ENCODE measurements at regions not wholly inside any gene's neighbourhood (a gene's known extent, or its start where the extent isn't known, plus 50 kb on each side); places are given as distances from the start of the nearest gene placed in this dataset.

DNA sequence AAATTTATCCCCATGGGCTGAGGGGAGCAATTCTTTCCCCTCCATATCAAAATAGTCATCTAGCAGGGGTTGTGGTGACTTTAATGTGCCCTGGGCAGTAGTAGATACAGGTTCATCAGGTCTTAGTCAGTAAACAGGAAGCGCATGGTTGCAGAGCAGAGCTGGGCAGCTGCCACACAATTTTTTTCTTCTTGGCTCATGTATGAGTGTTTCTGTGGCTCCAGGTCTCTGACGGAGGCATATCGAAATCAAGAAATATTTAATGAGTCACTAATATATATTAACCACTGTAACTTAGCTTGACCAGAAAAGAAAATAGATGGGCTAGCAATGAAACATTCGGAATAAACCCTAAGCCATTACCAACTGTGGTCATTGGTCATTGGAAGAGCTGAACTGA, 68.4 kb upstream of the UBL3 start:
- TF ChIP-seq, protein P1, sequence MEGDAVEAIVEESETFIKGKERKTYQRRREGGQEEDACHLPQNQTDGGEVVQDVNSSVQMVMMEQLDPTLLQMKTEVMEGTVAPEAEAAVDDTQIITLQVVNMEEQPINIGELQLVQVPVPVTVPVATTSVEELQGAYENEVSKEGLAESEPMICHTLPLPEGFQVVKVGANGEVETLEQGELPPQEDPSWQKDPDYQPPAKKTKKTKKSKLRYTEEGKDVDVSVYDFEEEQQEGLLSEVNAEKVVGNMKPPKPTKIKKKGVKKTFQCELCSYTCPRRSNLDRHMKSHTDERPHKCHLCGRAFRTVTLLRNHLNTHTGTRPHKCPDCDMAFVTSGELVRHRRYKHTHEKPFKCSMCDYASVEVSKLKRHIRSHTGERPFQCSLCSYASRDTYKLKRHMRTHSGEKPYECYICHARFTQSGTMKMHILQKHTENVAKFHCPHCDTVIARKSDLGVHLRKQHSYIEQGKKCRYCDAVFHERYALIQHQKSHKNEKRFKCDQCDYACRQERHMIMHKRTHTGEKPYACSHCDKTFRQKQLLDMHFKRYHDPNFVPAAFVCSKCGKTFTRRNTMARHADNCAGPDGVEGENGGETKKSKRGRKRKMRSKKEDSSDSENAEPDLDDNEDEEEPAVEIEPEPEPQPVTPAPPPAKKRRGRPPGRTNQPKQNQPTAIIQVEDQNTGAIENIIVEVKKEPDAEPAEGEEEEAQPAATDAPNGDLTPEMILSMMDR (IDR thresholded peaks at IDR 0.05; ENCODE audit: insufficient read depth, missing control alignments): no peak
- no peak for DNase-seq (ENCODE audit: insufficient read length, low spot score)
- no peak for FAIRE-seq

- TF ChIP-seq, protein P1 (IDR thresholded peaks at IDR 0.05; ENCODE audit: insufficient read depth, missing control alignments): no peak
- DNase-seq (ENCODE audit: insufficient read length, low spot score): no peak
- no peak for FAIRE-seq
Observed at GRCh38 chr13:29917650-29918049, 67.2 kb upstream of the UBL3 start.

- FAIRE-seq (no peak), DNase-seq (ENCODE audit: insufficient read length, low spot score) (no peak)
- TF ChIP-seq, protein P1 (IDR thresholded peaks at IDR 0.05; ENCODE audit: insufficient read depth, missing control alignments): no peak
Observed at GRCh38 chr13:29914581-29914980, 64.2 kb upstream of the UBL3 start.

DNA sequence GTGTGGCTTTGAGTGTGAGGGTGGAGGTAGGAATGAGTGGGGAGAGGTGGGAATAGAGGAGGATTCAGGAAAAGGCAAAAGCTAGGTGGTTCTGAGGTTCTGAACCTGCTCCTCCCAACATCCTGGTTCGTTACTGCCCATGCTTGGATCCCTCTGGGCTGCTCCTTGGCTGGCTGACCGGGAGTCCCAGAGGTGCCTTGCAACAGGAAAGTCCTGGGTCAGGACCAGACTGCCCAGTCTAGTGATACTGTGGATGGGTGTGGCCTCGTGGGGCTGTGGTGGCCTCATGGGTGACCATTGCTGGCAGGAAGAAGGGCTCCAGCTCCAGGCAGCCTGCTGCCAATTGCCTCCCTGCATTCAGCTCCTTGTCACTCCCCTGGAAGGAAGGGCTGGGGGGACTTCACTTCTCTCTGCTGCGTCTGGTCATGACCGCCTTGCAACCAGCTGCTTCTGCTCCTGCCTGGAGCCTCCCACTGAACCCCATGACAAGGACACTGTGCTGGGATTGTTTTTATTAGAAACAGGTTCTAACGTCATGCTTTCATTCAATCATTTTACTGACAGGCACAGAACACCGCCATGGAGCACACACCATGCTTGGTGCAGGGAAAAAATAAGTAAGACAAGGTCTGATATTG, 61.5 kb upstream of the UBL3 start:
- FAIRE-seq (no peak), DNase-seq (ENCODE audit: insufficient read length, low spot score) (no peak)
- TF ChIP-seq, protein P1 (IDR thresholded peaks at IDR 0.05; ENCODE audit: insufficient read depth, missing control alignments): no peak

DNA sequence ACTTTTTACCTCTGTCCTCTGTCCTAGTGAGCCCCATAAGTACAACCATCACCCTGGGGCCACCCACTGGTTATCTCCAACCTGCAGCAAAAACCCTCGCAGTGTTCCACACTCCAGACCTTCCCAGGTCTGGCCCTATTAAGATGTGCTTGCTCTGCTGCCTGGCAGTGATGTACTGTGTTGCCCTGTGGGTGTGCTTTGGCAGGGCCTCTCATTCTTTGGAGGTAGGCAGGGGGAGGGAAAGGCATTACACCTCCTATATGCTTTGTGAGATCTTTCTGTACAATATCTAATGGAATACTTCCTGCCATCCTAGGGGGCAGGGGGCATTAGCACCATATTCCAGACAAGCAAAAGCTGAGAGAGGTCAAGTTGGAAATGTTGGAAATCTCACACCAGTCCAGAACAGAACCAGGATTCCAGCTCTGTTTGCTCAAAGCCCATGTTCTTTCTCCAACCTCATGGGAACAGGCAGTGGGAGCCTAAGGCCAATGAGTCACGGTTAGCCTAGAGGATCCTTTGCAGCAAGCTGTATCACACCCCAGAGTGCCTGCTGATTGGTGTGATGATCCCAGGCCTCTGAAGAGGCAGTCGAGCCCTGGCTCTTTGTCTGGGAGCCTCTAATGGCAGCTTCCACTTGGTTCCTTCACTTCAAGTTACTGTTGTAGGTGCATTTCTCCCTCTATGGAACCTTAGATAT, 59.7 kb upstream of the UBL3 start:
- TF ChIP-seq, protein P1 (IDR thresholded peaks at IDR 0.05; ENCODE audit: insufficient read depth, missing control alignments): no peak
- FAIRE-seq (no peak), DNase-seq (ENCODE audit: insufficient read length, low spot score) (no peak)

GRCh38 chr13:29909081-29909730, 58.8 kb upstream of the UBL3 start:
- DNase-seq (ENCODE audit: insufficient read length, low spot score) (no peak), FAIRE-seq (no peak)
- TF ChIP-seq, protein P1 (IDR thresholded peaks at IDR 0.05; ENCODE audit: insufficient read depth, missing control alignments): no peak

All from D721Med (cell line).